Thyroid gland (tissue), 4 donors: ENCODE measurements at regions not wholly inside any gene's neighbourhood (a gene's known extent, or its start where the extent isn't known, plus 50 kb on each side); places are given as distances from the start of the nearest gene placed in this dataset.
"Not testable (repeated sequence)": the region's sequence is repeated elsewhere in the genome, so short reads cannot be mapped to it uniquely, and the experiment has no call there.

Experiments used
- CTCF ChIP-seq, 6 experiments: fragments of 200-600 bp in 3 of 6; fragments of 450-650 bp in 3 of 6; sonication (generic) in 3 of 6; IDR thresholded peaks; one replicate each; pipeline ENCODE4 v1.5.1; 2016 to 2019; ENCODE audit warnings: antibody characterized with exemption in 6 of 6, mild to moderate bottlenecking in 2 of 6, inconsistent platforms in 1 of 6, moderate library complexity in 1 of 6
- POLR2A ChIP-seq, 2 donors: fragments of 450-650 bp; IDR thresholded peaks; one replicate each; pipeline ENCODE4 v1.6.1; 2017; ENCODE audit warnings: antibody characterized with exemption in 2 of 2, mild to moderate bottlenecking in 2 of 2, moderate library complexity in 1 of 2

- not testable (repeated sequence) for TF ChIP-seq CTCF, POLR2A (IDR thresholded peaks at IDR 0.05)
These were observed 128.8 kb upstream of the EGLN3 start for GRCh38 chr14:34079643-34080042.
